Hypothalamus (tissue), 51 donors: ENCODE measurements at regions not wholly inside any gene's neighbourhood (a gene's known extent, or its start where the extent isn't known, plus 50 kb on each side); places are given as distances from the start of the nearest gene placed in this dataset.
A peak's percentile ranks its signal among the peaks of the same experiment; 100 is the strongest.

Source experiments
- DNase-seq, 51 donors: peaks; one replicate each; lab custom pipeline; 2025; lab: John Stamatoyannopoulos, UW

DNA sequence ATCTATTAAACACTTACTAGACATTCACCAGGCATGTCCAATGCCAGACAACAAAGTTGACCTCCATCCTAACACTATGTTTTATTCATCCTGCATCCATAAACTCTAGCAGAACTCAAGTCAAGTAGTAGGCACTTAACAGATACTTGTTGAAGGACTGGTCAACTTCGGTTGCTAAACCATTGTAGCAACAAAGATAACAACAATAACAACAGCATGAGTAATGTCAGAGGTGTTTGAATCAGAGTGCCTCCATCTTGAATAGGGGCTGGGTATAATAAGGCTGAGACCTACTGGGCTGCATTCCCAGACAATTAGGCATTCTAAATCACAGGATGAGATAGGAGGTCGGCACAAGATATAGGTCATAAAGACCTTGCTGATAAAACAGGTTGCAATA lies 180.5 kb upstream of the ZNF462 start:
- no peak for DNase-seq

DNA sequence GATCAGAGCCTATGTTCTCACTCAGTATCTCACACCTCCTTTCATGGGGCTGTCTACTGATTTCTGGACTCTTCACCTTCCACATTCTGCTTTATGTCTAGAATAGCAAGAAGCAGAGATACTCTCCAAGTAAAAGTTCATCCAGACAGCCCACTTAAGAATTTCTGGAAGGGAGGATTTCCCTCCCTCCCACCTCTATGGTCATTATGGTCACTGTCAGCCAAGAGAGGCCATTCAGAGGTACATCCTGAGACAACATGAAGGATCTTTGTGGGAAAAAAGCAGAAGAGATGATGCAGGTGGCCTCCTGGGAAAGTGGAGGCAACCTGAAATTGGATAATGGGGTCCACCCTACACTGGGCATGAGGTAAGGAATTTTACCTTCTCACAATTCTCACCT lies 179.5 kb upstream of the ZNF462 start:
- DNase-seq: no peak

DNA sequence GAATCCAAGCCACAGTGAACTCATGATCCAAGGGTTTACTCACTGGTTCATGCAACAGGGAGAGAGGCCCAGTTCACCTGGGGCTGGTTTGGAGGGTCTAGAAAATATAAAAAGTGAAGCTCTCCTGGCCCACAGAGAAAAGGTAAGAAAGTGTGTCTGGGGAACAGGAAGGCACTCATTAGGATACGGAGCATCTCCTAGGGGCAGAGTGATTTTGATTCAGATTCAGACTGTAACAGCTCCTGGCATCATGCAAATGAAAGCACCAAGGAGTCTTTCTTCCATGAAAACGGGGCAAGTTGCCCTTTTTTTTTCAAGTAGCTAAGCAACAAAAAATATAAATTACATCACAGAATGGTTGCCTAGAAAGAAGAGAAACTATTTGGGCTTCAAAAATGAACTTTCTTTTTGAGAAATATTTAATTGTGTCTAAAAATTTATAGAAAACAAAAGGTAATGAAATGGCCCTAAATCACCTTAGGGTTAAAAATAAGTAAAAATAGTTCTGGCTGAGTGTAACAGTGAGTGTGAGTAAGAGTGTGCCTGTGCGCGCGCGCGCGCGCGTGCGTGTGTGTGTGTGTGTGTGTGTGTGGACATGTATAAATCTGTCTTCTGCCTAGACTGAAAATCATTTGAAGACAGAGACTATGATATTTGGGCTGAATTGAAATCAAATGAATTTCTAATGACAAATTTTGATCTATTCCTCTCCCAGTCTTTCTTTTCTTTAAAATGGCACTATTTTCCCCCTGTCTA lies 177.8 kb upstream of the ZNF462 start:
- no peak for DNase-seq

- no peak for DNase-seq
Observed at GRCh38 chr9:106689089-106689488, 173.9 kb upstream of the ZNF462 start.

DNA sequence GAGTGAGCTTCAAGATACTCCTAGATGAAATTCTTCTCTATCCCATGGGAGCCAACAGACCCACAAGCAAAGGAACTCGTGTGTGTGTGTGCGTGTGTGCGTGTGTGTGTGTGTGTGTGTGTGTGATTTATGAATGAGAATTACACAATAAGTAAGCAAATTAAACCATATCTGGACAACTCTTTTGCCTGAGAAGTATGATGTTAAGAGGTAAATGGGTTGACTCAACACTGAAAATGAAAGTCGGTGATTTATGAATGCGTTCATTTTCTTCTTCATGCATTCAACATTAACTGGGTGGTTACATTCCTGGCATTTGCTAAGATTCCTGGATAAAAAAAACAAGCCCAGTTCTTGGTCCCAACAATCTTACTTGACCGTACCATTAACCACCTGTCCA lies 171.3 kb upstream of the ZNF462 start:
- no peak for DNase-seq

- no peak for DNase-seq
Observed at GRCh38 chr9:106693558-106693957, 169.4 kb upstream of the ZNF462 start.

GRCh38 chr9:106696804-106697203 lies 166.2 kb upstream of the ZNF462 start:
- no peak for DNase-seq

GRCh38 chr9:106697390-106697749 lies 165.6 kb upstream of the ZNF462 start:
- peak in 3 of 51 donors; percentile 7 to 17 (median 13) for DNase-seq

- peak in 42 of 51 donors; percentile 3 to 62 (median 25) for DNase-seq
Observed at GRCh38 chr9:106697750-106698502, 165.0 kb upstream of the ZNF462 start.

DNA sequence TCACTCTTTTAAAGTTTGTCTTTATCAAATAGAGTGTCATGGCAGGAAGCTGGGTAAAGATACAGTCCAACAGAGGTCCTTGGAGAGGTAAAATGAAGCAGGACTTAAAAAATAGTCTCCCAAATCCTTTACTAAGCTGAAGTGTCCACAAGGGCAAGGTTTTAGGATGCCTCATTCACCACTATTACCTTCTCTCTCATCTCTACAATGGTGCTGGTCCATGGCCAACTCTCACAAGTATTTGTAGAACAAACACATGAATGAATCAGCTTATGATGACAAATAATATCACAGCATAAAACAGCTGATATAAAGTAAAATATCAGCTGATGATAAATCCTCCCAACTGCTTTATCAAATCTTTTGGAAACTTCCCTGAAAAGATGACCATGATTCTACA lies 162.3 kb upstream of the ZNF462 start:
- no peak for DNase-seq

DNA sequence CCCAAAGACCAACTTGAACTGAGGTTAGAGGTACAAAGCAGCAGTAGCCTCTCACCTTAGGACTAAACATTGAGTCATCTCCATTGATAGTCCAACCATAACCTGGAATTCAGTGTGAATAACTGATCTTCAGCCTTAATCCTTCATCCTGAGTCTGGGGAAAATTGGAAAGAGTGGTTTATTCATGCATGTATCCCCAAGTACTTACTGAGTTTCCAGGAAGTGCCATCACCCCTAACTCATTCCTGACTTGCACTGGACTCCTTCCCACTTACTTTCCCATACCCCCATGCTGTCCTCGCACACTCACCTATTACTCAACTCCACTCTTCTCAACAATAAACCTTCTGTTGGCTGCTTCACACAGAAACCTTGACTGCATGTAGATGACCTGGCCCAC lies 161.4 kb upstream of the ZNF462 start:
- no peak for DNase-seq

GRCh38 chr9:106704056-106704615 lies 158.8 kb upstream of the ZNF462 start:
- no peak for DNase-seq

DNA sequence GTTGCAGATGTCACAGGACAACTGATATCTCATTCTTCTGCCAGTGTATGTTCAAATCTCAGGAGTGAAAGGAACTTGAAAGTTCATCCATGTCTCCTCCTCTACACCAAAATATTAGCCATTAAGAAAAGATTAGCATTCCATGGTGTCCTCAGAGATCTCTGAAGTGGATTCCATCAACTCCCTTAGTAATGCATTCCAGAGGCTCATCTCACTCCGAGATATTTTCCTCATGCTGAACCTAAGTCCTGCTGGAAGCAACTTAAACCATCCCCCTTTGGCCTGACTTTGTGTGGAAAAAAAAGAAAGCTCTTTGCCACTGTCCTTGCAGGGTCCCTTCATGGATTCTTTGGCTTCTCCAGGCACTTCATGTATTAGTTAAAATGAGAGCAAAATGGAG lies 155.7 kb upstream of the ZNF462 start:
- DNase-seq: no peak

DNA sequence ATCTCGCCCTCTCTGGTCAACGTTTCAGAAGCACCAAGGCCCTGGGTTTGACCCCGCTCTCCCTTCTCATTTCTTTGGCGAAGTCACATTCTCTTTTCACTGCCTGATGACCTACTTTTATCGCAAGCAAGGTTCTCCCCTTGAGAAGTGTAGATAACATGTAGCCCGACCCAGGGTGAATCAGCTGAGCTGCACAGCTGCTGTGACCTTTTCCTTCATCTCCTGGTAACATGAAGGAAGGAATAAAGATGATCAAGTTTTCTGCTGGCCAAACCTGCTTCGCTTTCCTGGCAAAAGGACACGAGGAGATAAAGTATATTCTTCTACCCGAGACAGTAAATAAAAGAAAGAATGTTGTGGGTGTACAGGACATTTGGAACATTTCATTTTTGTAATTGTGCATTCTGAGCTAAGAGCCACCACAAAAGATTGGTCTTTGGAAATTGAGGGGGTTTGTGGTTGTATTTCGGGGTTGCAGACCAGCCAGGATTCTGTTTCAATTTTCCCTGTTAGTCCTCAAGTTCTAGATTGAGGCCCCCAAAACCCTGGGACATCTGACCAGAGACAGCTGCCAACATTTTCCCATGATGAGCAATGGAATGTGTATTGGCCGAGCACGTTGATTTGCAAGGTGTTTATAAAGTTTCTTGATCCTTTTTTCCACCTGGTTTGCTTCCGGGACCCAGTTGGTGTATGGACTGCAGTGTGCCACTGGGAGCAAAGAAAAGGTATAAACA lies 155.1 kb upstream of the ZNF462 start:
- DNase-seq: no peak

DNA sequence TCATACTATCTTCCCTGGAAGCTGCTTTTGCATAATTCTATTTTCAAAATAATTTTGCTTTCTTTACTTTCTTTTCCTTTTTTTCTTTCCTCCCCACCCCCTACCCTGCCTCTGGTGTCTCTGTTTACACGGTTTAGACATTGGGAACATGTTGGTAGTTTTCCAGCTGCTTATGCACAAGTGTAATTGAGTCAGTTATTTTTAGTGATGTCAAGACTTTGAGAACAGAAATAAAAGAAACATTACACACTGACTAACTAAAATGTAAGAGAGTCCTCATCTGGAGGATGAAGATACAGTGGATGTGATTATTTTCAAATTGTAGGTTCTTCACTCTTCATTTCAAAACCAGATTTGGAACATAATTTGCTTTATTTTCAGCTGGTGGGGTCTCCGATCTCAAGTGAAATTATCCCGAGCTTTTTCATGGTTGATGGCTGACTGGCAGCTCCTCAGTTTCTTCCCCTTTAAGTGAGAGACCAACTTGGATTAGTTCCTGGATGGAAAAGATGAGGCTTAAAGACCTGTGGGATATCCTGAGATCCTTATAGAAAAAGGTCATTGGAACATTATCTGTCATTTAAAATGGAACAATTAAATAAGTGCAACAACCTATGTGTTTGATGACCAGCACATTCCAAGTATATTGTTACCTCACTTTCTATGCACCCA lies 154.4 kb upstream of the ZNF462 start:
- no peak for DNase-seq

GRCh38 chr9:106712279-106712678 lies 150.7 kb upstream of the ZNF462 start:
- DNase-seq: no peak

GRCh38 chr9:106713206-106713605 lies 149.8 kb upstream of the ZNF462 start:
- no peak for DNase-seq

- DNase-seq: no peak
Observed at GRCh38 chr9:106716820-106717219, 146.1 kb upstream of the ZNF462 start.

- DNase-seq: no peak
Observed at GRCh38 chr9:106717686-106718085, 145.3 kb upstream of the ZNF462 start.

GRCh38 chr9:106718936-106719335 lies 144.0 kb upstream of the ZNF462 start:
- no peak for DNase-seq
